Hematopoietic multipotent progenitor cell treated with erythropoietin and hydrocortisone succinate and interleukin-3 and kit ligand, for 4 days (in vitro differentiated cells): ENCODE measurements at regions not wholly inside any gene's neighbourhood (a gene's known extent, or its start where the extent isn't known, plus 50 kb on each side); places are given as distances from the start of the nearest gene placed in this dataset.

Source experiments
- DNase-seq: peaks from one replicate; pipeline ENCODE4 v3.0.0-alpha.2; 2015

DNA sequence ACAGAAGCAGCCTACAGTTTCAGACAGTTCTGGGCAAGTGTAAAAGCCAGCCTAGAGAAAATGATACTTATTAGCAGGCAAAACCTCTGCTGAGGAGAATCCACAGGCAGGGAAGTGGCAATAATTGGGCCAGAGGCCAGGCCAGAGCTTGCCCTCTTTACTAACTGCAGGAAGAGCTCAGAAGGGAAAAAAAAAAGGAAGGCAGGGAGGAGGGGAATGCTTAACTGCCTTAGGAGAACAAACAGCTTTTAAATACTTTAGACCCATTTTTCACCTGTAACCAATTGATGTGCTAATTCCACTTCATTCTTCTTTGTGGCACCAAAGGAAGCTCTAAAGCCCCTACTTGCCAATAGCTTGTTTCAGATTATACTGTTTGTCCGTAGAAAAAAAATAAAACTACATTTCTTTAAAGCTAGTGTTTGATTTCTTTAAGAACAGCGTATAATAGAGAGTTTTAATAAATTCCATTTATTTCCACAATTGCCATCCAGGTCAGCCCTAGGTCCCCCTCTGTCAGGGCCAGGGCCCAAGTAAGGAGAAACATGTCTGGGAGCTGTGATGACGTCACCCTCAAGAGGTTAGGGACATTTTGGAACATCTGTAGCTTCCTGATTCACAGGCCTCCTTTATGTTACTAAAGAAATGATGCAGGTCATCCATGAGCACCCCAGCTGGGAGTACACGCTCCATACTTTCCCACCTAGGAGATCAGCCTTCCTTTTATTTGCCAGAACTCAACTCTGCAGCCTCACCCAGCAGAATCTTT is 384.3 kb downstream of the CDC5L start:
- no peak for DNase-seq

GRCh38 chr6:44772838-44773237 is 385.3 kb downstream of the CDC5L start:
- no peak for DNase-seq

DNA sequence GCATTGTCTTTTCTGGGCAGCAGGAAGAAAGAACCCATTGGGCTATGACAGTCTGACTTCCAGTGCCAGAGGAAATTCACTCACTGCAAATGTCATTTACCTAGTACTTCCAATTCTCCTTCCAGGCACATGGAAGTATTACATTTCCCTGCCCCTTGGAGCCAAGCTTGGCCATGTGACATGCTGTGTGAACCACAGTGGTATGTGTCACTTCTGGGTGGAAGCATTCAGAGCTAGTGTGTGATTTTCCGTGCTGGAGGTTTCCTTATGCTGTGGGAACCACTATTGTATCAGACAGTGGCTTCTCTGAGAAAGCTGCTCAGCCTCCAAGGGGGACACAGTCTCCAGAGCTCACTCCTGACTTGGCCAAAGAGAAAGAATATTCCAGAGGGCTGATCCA is 387.6 kb downstream of the CDC5L start:
- DNase-seq = no peak

DNA sequence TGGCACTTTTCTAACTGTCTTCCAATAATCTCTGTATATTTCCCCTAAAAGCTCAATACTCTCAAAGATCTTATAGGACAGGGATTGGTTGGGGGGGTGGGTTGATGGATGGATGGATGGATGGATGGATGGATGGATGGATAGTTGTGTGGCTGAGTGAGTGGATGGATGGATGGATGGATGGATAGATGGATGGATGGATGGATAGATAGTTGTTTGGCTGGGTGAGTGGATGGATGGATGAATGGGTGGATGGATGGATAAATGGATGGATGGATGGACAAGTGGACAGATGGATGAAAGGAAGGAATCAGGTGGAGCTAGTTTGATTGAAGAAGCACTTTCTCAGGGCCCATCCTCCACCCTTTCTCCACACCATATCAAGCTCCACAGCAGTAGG is 388.8 kb downstream of the CDC5L start:
- no peak for DNase-seq

GRCh38 chr6:44778513-44778912 is 391.0 kb downstream of the CDC5L start:
- DNase-seq = no peak
